ENCODE measurements at regions not wholly inside any gene's neighbourhood (a gene's known extent, or its start where the extent isn't known, plus 50 kb on each side); places are given as distances from the start of the nearest gene placed in this dataset.

DNA sequence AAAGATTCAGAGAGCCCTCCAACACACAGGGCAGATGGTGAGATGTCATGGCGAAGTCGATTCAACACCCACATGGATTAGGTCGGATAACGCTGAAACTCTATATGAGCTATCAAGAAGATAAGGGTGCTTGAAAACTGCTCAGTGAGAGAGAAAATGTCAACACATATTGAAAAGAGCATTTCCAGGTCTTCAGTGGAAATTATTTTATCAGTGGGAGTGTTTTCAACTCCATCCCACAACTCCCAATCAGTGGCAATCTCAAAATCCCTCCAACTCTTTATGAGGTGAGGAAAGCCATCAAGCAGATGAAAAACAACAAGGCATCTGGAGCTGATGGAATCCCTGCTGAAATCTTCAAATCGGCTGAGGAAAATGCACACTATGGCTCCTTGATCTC, 104.5 kb upstream of the KLHL14 start:
- TF ChIP-seq TAF1 (IDR thresholded peaks at IDR 0.05; ENCODE audit: borderline replicate concordance, low read depth, low read length), result no peak
- TF ChIP-seq POLR2A (IDR thresholded peaks at IDR 0.05; ENCODE audit: low read depth, low read length), result no peak

Data from GM12892 (cell line).